ENCODE measurements at regions not wholly inside any gene's neighbourhood (a gene's known extent, or its start where the extent isn't known, plus 50 kb on each side); places are given as distances from the start of the nearest gene placed in this dataset.
"Not testable (repeated sequence)": the region's sequence is repeated elsewhere in the genome, so short reads cannot be mapped to it uniquely, and the experiment has no call there.

DNA sequence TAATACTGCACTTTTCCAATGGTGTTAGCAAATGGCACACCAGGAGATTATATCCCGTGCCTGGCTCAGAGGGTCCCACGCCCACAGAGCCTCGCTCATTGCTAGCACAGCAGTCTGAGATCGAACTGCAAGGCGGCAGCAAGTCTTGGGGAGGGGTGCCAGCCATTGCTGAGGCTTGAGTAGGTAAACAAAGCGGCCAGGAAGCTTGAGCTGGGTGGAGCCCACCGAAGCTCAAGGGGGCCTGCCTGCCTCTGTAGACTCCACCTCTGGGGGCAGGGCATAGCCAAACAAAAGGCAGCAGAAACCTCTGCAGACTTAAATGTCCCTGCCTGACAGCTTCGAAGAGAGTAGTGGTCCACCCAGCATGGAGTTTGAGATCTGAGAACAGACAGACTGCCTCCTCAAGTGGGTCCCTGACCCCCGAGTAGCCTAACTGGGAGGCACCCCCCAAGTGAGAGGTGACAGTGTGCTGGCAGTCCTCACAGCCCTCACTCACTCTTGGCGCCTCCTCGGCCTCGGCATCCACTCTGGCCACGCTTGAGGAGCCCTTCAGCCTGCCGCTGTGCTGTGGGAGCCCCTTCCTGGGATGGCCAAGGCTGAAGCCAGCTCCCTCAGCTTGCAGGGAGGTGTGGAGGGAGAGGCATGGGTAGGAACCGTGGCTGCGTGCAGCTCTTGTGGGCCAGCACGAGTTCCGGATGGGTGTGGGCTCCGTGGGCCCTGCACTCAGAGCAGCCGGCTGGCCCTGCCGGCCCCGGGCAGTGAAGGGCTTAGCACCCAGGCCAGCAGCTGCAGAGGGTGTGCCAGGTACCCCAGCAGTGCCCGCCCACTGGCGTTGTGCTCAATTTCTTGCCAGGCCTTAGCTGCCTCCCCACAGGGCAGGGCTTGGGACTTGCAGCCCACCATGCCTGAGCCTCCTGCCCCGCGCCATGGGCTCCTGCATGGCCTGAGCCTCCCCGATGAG lies 188.0 kb downstream of the MMUT start:
- DNase-seq: not testable (repeated sequence)

DNA sequence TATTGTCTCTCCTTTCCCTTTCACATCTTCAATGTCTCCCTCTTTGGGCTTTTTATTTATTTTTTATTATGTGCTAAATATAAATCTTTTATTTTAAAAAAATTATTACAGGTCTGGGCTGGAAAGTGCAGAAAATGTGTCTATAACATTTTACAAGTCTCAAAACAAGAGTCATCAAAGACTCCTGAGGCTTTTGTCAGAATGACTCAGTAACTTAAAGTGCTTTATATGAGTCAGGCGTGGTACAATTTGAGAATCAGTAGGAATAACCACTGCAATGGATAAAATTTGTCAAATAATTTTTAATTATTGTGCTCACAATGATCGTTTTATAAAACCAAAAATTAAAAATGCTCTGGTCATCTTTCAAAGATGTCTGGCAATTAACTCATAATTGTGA lies 193.9 kb downstream of the MMUT start:
- DNase-seq: no peak

DNA sequence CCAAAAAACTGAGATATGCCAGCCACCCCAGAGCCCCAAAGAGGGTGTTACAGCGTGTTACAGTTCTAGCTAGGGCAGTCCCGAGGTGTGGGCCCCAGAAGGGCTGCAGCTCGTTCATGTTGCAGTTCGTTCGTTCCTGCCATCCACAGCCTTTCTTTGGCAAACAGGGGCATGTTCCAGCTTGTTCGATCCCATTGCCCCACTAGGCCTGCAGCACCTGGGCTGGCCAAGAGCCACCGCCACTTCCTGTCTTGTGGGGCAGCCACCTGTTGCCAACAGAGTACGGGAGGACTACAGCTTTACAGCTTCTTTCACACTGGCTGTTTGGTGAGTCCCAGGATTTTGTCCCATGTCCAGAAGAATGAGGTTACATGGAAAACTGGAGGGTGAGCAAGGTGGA lies 198.1 kb downstream of the MMUT start:
- DNase-seq: no peak

DNA sequence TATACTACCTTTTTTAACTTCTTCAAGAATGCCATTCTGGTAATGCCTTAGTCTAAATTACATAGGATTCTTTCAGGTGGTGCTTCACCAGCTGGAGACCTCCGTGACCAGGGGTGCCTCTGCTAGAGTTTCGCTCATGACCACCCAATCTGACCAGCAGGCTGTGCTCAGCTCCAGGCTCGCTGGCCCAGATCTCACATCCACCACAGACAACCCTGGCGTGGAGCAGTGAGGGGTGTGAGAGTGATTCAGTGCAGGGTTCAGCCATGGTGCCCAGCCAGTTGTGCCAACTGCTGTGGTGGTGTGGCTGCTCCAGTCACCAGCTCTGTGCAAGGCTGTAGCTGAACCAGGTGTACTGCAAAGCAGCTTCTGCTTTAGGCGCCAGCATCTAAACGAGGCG lies 198.6 kb downstream of the MMUT start:
- DNase-seq: no peak

DNA sequence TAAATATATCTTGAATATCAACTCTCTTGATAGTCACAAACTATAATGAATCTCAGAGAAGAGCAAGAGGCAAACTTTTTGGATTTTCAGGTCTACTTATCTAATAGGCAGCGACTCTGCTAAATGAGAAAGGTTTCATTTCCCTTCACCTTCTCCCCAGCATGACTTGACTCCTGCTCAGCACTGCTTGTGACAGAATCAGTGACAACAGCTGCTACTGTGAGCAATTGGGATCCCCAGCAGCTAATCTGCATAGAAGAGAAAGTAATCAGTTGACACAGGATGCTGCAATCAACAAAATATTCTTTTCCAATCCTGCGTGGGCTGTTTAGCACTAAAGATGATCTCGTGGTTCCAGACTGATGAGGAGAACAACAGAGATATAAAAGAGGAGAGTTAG lies 205.5 kb downstream of the MMUT start:
- DNase-seq: no peak

DNA sequence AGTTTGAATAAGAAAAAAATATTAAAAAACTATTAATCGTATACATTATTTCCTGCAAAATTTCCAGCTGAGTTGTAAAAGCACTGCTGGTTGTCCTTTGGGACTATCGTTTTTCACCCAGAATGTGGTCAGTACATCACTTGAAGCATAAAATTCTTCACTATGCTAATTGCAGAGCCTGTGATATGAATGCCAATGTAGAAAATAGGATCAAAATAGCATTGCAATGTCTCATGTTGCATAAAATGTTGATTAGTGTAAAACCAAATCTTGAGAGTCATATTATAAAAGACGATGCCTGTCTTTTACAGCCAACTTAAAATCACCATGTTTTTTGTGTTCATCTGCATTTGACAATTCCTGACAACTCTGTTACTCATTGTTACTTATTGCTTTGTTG lies 207.7 kb downstream of the MMUT start:
- DNase-seq: no peak

DNA sequence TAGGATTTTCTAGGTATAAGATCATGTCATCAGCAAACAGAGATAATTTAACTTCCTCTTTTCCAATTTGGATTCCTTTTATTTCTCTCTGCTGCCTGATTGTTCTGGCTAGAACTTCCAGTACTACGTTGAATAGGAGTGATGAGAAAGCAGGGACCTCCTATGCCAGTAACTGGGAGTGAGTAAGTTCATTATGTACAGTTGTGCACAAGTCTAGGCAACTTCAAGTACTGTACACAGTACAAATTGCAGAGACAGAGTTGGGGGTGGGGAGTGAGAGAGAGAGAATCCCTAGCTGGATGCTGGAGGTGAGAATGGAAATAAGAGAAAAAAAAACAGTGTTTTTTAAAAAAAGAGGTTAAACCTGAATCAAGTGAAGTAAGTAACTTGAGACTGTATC lies 210.2 kb downstream of the MMUT start:
- no peak for DNase-seq

DNA sequence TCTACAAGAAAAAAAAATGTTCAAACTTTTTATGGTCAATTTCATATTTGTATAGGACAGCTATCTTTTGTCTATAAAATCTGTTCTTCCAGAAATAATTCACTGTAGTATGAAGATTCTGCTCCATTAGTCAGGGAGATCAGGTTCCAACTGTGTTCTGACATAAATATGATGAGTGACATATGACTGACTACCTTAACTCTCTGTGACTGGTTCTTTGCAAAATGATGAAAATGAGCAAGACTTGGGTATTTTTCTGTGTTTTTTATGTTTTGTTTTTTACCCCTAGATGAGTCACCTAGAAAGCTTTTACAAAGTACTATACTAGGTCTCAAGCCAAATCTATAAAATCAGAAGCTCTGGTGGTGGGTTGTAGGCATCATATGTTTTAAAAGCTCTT lies 229.6 kb downstream of the MMUT start:
- DNase-seq: no peak

DNA sequence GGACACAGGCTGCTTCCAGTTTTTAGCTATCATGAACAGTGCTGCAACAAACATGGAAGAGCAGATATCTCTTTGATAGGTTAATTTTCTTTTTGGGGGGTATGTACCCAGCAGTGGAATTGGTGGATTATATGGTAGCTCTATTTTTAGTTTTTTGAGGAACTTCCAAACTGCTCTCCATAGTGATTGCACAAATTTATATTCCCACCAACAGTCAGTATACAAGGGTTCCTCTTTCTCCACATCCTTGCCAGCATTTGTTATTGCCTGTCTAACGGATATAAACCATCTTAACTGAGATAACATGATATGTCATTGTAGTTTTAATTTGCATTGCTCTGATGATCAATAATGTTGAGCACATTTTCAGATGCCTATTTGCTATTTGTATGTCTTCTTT lies 237.6 kb downstream of the MMUT start:
- no peak for DNase-seq

DNA sequence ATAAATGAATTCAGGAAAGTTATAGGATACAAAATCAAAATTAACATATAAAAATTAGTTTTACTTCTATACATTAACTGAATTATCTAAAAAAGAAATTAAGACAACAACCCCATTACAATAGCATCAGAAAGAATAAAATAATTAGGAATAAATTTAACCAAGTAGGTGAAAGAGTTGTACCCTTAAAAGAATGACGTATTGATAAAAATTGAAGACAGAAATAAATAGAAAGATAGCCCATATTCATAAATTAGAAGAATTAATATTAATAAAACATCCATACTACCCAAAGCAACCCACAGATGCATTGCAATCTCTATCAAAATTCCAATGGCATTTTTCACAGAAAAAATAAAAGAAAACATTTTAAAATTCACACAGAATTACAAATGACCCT lies 242.8 kb downstream of the MMUT start:
- no peak for DNase-seq

DNA sequence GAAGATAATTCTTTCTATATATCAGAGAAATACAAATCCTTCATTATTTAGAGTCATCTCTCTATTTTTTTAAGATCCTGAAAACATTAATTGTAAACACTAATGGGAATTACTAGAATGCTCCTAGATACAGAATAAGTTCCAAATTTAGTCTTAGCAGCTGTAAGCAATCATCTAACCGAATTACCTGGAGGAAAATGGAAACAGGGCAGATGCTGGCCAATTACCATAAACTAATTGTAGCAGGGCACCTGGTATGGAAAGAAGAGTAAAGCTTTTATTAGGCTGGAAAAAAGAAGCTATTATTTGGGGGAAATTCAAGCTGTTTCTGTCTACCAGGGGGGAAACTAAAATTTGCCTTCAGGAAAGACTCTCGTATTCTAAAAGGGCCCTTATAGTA lies 257.5 kb downstream of the MMUT start:
- no peak for DNase-seq

DNA sequence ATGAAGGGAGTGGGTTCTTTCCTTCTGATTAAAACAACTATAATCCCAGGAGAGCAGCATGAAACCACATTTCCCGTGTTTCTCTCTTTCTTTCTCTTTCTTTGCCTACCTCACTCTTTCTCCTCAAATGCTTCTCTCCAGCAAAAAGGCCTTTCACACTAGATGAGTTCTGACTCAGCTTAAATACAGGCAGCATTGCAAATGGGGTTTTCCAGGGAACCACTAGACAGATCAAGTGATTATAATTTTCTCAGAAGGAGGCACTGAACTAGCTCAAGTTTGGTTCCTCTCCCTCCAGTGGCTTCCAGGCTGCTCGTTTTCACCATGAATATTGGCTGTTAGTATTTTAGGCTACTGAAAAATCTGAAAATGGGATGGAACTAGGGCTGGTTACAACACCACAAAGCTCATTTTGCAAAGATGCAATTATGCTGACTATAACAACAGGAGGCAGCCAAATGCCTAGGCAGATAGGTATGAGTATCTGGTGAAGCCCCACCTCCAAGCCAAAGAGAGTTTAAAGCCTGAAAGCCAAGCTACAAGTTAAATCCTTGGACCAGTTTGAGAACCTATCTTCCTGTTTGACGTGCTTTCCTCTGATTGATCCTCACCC lies 260.0 kb downstream of the MMUT start:
- DNase-seq: no peak

DNA sequence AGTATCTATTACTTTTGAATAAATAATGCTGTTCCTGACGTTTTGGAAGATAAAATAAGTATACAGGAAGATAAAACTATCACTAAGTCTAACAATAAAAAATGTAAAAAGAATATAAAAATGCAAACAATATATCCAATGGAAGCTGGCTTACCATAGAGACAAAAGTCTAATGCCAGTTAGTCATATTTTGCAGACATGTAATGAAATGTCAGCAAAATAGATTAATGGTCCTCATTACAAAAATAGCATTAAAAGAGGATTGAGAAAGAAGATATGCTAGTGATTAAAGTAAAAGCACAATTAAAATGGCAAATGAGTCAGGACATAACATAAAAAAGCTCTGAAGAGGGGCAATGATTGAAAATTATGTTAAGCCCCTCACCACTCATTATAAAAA lies 265.0 kb downstream of the MMUT start:
- no peak for DNase-seq

DNA sequence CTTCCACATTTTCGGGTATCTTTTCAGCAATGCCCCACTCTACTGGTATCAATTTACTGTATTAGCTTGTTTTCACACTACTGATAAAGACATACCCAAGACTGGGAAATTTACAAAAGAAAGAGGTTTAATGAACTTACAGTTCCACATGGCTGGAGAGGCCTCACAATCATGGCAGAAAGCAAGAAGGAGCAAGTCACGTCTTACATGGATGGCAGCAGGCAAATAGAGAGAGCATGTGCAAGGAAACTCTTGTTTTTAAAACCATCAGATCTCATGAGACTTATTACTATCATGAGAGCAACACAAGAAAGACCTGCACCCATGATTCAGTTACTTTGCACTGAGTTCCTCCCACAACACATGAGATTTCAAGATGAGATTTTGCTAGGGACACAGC lies 300.7 kb downstream of the MMUT start:
- not testable (repeated sequence) for DNase-seq

DNA sequence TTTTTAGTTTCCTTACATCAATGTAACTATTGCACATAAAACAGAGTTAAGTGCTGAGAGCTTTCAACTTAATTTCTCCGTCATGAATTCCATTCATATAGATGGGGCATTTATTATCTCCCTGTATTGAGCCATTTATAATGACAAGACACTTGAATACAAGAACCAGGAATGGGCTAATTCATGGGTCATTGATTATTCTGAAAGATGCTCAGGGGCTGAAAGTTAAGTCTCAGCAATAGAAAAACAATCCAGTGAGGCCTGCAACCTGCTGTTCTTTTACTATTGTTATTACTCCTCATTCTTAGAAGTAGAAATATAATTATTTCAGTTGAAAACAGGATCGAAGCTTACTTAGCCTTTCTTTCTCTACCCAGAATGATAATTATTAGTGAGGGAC lies 307.7 kb downstream of the MMUT start:
- DNase-seq: no peak

DNA sequence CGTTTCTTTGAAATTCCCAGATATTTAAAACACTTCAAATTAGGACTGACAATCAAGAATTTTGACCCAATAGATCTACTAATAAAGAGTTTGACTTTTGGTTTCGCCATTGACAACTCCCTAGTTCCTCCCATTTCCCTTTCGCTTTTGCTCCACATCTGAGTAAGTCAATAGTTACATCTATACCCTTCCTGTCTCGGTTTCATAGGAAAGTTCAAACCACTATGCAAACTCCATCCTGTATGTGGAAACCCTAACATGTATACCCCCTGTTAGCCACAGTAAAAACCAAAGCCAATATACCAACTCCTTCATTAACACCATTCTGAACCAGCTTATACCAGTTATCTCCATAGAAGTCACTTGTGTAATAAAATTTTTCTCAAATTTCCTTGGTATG lies 311.1 kb downstream of the MMUT start:
- DNase-seq: no peak

DNA sequence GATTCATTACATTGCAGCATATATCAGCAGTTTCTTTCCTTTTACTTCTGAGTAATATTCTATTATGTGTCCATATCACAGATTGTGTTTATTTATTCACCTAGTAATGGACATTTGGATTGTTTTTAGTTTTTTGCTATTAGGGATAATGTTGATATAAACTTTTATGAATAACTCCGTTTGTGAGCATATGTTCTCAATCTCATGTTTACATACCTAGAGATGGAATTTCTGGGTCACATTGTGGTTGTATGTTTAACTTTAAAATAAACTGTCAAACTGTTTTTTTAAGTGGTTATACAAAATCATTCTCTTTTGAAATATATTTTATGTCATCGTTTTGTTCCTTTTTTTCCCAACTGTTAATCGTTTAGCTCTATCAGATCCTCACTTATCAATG lies 311.6 kb downstream of the MMUT start:
- no peak for DNase-seq

DNA sequence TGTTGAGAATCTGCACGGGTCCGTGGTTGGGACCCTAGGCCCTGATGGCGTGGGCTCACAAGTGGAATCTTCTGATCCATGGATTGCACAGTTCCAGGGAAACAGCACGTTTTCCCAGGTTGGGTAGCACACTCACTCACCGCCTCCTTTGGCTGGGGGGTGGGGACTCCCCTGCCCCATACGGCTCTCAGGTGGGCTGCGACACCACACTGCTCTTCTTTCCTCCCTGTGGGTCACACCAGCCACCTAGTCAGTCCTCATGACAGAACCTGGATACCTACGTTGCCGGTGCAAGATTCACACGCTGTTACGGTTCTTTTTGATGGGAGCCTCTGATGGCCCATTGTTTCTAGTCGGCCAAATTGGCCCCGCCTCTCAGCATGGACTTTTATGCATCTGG lies 312.0 kb downstream of the MMUT start:
- no peak for DNase-seq

DNA sequence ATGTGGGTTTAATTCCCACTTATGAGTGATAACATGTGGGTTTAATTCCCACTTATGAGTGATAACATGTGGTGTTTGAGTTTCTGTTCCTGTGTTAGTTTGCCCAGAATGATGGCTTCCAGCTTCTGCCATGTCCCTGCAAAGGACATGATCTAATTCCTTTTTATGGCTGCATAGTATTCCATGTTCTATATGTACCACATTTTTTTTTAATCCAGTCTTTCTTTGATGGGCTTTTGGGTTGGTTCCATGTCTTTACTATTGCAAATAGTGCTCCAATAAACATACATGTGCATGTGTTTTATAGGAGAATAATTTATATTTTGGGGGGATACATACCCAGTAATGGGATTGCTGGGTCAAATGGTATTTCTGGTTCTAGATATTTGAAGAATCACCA lies 317.8 kb downstream of the MMUT start:
- no peak for DNase-seq

DNA sequence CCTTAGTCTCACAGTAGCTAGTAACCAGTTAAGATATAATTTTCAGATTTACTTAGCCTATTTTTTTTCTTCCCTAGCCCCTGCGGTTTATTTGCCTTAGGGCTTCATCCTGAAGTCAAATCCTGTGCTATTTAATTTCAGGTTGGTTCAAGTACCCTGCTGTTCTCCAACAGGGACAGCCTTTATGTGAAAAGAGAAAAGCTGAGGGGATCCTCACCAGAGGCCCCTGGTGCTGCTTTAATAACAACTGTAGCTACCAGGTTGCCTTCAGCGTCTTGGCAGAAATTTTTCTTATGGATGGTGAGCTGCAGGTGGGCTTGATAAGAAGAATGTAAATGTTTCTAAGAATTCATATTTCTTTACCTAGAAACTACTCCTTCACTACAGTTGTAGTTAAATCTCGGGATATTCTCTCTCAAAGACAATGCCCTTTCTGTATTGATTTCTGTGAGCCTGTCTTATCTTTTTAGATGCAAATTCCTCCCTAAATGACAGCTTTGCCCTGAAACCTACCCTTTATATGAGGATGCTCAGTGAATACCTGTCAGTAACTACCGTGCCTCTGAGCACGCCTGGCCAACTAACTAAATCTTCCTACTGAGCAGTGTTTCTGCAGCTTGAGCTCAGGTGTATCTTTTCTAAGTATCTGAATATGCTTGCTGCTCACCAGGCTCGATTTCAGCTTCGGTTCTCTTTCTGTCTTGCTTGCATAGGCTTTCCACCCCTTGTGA lies 320.5 kb downstream of the MMUT start:
- DNase-seq: no peak

DNA sequence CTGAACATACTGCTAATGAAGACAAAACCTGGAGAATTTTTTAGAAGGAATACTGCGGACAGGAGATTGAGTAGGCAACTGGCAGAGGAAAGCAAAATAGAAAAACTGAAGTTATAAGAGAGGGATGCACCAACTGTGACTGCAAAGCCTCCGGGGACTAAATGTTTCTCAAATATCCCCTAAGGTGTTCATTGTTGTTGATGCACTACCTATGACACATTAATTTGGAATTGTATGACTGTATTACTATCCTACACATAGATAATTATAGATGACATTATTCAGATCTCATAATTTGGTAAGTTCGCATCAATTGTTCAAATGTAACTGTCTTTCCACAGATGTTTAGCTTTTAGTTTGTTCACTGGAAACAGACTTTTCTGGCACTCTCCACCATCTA lies 341.1 kb downstream of the MMUT start:
- no peak for DNase-seq

DNA sequence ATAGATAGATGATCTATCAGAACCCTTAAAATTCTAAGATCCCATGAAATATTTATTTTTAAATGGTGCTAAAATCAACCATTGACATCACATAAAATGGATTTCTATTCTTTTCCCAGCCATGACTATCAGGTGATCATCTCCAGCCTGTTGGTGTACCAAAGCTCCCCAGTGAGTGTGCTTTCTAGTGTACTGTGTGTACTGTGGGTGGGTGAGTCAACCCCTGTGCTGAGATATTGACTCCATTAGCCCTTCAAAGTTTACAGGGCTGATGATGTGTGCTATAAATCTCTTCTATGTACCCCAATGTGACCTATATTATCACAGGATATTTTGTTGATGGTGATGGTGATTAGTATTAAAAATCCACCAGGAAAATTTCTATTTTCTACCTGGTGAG lies 344.6 kb downstream of the MMUT start:
- no peak for DNase-seq

DNA sequence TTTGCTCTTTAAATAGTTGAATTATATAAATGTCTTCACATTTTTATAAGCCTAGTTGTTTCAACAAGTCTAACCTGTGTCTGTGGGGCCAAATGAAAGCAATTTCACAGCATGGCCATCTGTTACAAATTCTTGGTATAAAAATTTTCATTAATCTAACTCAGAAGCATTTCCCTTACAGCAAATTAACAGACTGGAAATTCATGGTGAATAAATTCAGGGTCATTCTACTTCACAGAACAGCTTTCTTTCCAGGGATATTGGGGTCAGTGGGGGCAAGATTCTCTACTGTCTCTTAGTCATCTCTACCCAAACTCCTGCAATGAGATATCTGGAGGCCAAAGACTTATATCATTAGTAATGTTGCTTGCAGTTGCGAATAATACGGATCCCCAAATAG lies 352.1 kb downstream of the MMUT start:
- no peak for DNase-seq

DNA sequence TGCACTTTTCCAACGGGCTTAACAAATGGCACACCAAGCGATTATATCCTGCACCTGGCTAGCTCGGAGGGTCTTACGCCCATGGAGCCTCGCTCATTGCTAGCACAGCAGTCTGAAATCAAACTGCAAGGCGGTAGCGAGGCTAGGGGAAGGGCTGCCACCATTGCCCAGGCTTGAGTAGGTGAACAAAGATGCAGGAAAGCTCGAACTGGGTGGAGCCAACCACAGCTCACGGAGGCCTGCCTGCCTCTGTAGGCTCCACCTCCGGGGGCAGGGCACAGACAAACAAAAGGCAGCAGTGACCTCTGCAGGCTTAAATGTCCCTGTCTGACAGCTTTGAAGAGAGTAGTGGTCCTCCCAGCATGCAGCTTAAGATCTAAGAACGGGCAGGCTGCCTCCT lies 365.4 kb downstream of the MMUT start:
- not testable (repeated sequence) for DNase-seq

All from stimulated activated CD4-positive, alpha-beta T cell treated with anti-CD3 and anti-CD28 coated beads, Interleukin-2, amount 100 ng/mL, for 24 hours (primary cell).